NCI-H1694 treated with DMSO at 0.1 percent for 48 hours (cell line): ENCODE measurements at regions not wholly inside any gene's neighbourhood (a gene's known extent, or its start where the extent isn't known, plus 50 kb on each side); places are given as distances from the start of the nearest gene placed in this dataset.

Experiments used
- DNase-seq: peaks from one replicate; lab custom pipeline; 2025; lab: John Stamatoyannopoulos, UW

- DNase-seq = no peak
Observed at GRCh38 chr5:87051502-87052113, 216.1 kb upstream of the RASA1 start.

DNA sequence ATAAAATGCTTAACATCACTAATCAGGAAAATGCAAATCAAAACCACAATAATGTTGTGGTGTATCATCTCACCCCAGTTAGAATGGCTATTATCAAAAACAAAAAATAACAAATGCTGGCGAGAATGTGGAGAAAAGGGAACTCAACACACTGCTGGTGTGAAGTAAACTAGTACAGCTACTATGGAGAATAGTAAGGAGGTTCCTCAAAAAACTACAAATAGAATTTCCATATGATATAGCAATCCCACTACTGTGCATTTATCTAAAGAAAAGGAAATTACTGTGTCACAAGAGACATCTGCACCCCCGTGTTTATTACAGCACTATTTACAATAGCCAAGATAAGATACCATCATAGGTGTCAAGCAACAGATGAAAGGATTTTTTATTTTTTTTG, 214.5 kb upstream of the RASA1 start:
- no peak for DNase-seq

- no peak for DNase-seq
Observed at GRCh38 chr5:87054821-87055220, 212.9 kb upstream of the RASA1 start.

GRCh38 chr5:87061046-87061445, 206.6 kb upstream of the RASA1 start:
- no peak for DNase-seq

GRCh38 chr5:87069311-87069710, 198.4 kb upstream of the RASA1 start:
- no peak for DNase-seq

DNA sequence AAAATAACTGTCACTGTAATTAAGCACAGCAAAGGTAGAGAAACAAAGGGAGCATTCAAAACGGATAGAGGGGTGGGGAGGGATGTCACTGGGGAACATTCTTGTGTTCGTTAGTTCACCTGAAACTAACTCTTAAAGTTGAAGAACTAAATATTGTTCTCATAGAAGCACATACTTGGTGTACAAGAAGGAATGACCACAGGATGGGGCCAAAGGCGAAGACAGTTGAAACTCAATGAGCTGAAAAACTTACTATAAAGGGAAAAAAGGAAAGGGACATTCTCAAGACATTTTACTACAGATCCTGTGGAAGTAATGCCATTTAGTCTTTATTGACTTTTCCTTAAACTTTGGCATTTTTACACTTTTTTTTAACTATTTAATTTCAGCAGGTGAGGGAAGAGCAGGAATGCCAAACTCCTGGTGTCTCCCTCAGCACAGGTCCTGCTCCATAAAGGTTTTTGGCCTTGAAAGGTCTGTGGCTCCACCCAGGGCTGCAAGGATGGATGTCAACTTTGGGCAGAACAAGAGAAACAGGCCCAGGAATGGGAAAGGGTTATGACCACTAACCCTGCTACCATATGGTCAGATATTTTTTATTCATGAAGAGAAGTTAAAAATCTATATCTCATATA, 197.6 kb upstream of the RASA1 start:
- no peak for DNase-seq

GRCh38 chr5:87074072-87074471, 193.6 kb upstream of the RASA1 start:
- no peak for DNase-seq

DNA sequence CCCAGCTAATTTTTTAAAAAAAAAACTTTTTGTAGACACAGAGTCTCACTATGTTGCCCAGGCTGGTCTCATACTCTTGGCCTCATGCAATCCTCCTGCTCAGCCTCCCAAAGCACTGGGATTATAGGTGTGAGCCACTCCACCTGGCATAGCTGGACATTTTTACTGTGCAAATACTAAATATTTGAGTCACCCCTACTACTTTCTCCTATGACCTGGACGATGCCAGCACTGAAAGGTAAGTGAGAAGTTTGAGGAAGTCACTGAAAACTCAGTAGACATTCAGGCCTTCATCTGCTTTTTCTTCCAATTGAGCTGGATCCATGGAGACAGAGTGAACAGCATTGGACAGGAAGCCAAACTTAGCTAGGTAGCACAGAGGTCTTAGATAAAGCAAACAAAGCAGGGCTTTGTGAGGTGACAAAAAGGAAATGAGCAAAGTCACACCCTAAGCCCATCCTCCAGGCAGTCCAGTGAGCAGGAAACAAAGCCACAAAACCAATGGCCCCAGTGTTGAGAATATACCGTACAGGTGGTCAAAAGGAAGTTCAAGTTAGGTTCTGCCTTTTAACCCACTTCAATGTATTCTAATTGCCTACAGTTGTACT, 192.6 kb upstream of the RASA1 start:
- DNase-seq = no peak

- no peak for DNase-seq
Observed at GRCh38 chr5:87076411-87076810, 191.3 kb upstream of the RASA1 start.

DNA sequence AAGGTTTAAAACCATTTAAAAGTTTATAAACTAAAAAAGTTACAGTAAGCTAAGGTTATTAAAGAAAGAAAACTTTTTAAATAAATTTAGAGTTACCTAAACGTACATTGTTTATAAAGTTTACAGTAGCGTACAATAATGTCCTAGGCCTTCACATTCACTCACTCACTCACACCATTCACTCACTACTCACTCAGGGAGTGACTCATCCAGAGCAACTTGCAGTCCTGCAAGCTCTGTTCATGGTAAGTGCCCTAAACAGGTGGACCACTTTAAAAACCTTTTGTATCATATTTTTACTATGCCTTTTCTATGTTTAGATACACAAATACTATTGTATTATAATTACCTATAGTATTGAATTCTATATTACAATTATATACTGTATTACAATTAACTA, 190.8 kb upstream of the RASA1 start:
- DNase-seq = no peak

DNA sequence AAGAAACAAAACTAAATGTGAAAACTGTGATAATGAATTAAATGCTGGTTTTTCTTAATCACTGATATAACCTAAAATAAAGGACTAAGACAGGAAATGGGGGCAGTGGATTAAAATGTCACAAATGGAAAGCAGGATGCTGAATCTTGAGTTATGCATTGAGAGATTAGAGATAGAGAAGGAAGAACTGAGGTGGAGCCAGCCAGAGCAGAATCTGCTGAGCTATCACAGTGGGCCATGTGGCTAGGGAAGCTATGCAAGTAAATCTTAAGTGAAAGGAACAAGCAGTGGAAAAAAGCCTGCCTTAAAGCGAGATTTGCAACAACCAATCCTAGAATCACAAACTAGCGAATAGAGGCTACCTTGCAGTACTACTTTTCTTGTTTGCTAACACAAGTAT, 188.5 kb upstream of the RASA1 start:
- no peak for DNase-seq

DNA sequence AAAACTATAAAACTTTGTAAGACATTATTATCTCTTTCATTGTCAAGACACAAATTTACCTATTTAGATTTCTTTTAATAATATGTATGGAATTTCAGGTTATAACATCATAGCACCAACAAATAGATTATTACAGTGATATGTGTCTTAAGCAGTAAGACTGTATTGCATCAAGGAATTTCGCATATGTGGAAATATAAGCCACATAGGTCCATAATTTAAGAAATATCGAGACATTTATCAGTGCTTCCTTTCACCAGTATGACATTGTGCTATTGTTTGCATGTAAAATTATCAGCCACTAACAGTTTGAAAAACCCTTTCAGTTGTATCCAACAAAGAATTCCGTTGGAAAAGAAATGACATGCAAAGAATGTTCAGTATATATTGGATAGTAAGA, 186.7 kb upstream of the RASA1 start:
- no peak for DNase-seq

DNA sequence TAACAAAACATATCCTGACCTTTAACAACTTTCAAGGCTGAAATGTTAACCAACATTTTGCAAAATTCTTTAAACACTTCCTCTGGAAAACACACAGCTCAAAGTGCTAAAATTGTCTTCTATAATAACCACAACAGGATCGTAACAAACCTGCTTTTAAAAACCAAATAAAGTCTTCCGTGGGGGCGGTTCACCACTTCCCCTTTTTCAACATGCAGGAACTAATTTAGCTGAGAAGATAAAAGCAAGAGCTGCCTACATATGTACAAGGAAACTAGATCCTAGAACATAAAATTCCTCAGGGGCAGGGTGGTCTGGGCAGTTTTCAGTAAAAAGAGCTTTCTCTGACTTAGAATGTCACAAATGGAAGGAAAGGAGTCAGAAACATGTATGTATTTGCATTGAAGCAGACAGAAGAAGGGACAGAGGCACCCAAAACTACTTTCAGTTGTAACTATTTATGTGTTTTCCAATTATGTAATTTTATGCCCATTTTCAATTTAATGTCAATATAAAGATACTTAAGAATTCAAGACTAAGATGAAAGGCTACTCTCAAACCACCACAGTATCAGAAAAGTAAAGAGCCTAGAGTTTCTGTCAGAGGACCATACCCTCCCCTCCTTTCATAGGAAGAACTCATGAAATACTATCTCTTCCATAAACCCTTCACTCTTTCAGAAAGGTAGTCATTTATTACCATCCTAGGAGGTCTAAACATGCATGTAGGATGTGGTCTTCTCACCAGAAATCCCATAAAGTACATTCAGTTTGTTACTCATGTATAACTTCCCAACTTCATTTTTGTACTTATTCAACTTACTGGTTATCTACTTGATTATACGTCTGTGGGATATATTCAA, 185.9 kb upstream of the RASA1 start:
- no peak for DNase-seq

GRCh38 chr5:87094347-87094746, 173.3 kb upstream of the RASA1 start:
- no peak for DNase-seq

- no peak for DNase-seq
Observed at GRCh38 chr5:87094833-87095232, 172.8 kb upstream of the RASA1 start.

DNA sequence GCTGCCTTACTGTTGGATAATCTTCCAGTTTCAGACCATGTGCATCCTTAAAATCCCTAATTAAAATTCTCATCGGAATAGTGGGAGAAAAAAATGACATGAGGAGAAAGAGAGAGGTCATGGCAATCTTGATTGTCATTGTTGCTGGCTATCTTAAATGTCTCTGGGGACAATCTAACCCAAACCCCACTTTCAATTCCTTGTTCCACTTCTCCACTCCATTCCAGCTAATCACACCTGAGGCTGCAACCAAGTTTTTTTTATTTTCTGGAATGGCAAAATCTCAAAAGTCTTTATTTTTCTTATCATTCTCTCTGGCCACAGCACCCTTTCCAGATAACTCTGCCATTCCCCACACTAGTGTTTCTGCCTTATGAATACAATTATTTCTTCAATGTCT, 171.9 kb upstream of the RASA1 start:
- no peak for DNase-seq

DNA sequence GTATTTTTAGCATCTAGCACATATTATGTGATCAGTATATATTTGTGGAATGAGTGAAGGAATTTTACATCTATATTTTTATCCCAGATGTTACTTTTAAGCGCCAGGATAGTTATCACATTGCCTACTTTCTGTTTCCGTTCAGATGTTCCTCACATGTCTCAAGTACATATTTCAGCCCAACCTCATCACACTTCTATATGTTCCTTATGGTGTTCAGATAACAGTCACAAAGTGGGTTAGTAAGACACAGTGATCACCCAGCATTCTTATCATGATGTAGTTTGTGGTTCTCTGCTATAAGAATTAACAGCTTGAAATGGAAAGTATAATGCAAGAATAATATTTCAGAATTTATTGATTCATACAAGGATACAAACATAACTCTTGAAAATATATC, 170.0 kb upstream of the RASA1 start:
- DNase-seq = no peak

DNA sequence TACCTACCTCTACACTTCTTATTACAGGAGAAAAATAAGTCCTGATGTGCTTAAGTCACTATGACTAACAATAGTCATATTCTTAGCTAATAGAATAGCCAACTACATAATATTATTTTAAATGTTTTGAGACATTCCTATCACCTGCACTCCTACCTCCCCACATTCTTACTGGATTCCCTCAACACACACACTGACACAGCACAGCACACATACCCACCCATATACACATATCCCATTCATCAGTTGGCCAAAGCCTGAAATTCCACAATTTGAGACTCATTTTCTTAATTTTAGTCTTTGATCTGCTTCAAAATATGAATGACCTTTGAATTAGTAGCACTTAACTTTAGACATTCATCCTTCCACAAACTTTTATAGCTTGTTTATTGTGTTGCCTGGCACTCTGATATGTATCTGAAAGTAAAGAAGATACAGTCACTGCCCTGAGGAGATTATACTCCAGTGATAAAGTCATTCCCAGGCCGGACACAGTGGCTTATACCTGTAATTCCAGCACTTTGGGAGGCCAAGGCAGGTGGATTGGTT, 168.3 kb upstream of the RASA1 start:
- no peak for DNase-seq

DNA sequence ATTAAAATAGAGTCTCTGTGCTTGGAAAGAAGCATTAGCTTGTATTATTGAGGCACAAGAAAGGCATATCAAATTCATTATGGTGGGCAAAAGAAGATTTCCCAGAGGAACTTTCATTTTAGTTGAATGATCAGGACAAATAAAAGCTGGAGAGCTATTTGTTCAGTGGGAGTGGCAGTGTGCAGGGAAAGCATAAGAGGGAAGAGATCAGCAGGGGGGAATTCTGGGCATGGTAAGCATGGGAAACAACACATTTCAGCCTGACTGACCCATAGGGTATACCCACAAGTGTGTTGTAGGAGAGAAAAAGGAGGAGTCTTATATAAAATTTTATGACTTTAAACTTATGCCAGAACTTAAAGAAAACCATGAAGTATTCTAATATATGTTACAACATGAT, 167.7 kb upstream of the RASA1 start:
- no peak for DNase-seq

- DNase-seq = no peak
Observed at GRCh38 chr5:87101321-87101720, 166.4 kb upstream of the RASA1 start.

- no peak for DNase-seq
Observed at GRCh38 chr5:87102841-87103240, 164.8 kb upstream of the RASA1 start.

GRCh38 chr5:87103616-87104287, 163.9 kb upstream of the RASA1 start:
- no peak for DNase-seq
